ENCODE measurements at regions not wholly inside any gene's neighbourhood (a gene's known extent, or its start where the extent isn't known, plus 50 kb on each side); places are given as distances from the start of the nearest gene placed in this dataset.
"Not testable (repeated sequence)": the region's sequence is repeated elsewhere in the genome, so short reads cannot be mapped to it uniquely, and the experiment has no call there.

DNA sequence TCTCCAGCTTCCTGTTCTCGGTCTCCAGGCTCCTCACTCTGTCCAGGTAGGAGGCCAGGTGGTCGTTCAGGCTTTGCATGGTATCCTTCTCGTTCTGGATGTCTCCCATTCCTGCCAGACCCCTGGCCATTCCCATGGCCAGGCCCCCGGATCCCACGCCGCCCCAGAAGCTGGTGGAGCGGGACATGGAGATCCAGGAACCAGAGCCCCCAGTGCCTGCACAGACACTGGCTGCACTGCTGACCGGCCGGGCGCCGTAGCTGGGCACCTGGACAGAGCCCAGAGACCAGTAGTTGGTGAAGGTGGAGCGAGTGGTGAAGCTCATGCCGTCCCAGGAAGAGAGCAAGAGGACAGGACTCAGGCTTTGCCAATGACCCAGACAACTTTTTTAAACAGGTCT, 129.1 kb upstream of the WDR75 start:
- DNase-seq (ENCODE audit: extremely low read depth, low read depth), result no peak
- no peak for TF ChIP-seq CTCF (IDR thresholded peaks at IDR 0.05; ENCODE audit: low read depth, low read length, missing control alignments)
- no peak overlapping the region for H3K4me3 ChIP-seq (replicated peaks; ENCODE audit: low read depth, low read length)

DNA sequence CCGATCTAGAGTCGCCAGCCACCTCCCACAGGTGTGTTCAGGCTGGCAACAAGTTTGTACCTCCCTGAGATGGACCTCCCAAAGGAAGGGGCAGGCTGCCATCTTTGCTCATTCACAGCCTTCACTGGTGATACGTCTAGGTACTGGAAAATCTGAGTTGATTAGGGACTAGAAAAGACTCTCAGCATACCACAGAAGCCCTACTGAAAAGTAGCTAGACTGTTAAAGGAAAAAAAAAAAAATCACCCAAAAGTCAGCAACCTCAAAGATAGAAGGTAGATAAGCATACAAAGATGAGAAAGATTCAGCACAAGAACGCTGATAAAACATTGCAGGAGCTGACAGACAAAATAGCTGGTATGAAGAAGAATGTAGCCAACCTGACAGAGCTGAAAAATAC, 128.6 kb upstream of the WDR75 start:
- DNase-seq (ENCODE audit: extremely low read depth, low read depth), result no peak
- TF ChIP-seq CTCF (IDR thresholded peaks at IDR 0.05; ENCODE audit: low read depth, low read length, missing control alignments), result no peak
- H3K4me3 ChIP-seq (replicated peaks; ENCODE audit: low read depth, low read length), result no peak overlapping the region

DNA sequence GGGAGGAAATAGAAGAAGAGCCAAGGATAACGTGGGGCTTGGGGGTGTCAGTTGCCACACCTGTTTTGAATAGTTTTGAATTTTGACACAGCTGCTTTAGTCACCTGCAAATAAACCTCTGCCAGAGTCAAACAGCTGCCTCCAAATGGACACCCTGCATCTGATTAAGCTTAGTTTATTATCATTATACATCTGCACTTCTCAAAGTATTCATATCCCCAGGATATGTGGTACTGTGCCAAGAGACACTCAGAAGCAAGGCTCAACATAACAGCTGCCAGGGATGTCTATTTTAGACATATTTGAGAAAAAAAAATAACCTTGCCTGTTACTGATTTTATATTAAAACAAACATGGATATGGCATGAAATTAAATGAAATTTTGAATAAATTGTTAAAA, 122.5 kb upstream of the WDR75 start:
- H3K4me3 ChIP-seq (replicated peaks; ENCODE audit: low read depth, low read length), result no peak overlapping the region
- DNase-seq (ENCODE audit: extremely low read depth, low read depth), result no peak
- no peak for TF ChIP-seq CTCF (IDR thresholded peaks at IDR 0.05; ENCODE audit: low read depth, low read length, missing control alignments)

GRCh38 chr2:189319424-189319823, 121.8 kb upstream of the WDR75 start:
- H3K4me3 ChIP-seq (replicated peaks; ENCODE audit: low read depth, low read length); DNase-seq (ENCODE audit: extremely low read depth, low read depth): not testable (repeated sequence)

DNA sequence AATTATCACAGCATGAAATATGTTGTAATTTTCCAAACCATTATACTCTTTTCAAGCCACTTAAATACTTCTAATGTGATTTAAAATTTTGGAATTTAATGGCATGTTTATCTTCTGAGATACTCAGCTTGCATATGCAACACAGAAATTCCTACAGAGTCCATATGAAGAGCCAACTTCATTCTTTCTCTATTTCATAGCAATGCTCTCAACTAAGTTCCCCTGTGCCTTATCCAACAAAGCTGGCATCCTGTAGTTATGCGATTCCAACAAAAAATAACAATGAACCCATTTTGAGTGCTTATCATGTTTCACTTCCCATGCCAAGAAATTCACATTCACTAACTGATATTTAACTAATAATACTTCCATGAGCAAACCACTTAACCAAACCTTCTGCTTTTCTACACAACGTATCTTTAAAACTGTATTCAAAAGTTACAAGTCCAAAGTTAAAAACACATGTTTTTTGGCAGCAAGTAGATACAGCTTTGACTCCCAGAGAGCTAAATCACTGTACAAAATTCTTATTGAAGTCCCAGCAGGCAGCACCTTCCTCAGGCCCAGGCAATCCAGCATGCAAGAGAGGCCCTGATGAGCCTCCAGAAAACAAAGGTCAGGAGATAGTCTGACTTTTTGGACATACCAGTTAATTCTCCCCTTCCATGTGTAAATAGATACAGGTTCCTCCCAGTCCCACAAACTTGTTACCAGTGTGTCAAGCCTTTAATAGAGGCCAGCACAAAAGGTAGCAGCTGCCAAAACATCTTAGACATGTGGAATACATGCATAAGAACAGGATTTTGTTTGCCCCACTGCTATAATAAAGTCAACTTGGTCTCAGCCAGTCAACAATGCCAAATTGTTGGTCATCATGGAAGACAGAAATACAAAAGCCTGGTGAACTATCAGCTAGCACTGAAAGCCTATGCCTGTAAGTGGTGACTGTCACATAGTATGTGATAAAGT, 113.1 kb upstream of the WDR75 start:
- TF ChIP-seq CTCF (IDR thresholded peaks at IDR 0.05; ENCODE audit: low read depth, low read length, missing control alignments), result no peak
- DNase-seq (ENCODE audit: extremely low read depth, low read depth), result no peak

DNA sequence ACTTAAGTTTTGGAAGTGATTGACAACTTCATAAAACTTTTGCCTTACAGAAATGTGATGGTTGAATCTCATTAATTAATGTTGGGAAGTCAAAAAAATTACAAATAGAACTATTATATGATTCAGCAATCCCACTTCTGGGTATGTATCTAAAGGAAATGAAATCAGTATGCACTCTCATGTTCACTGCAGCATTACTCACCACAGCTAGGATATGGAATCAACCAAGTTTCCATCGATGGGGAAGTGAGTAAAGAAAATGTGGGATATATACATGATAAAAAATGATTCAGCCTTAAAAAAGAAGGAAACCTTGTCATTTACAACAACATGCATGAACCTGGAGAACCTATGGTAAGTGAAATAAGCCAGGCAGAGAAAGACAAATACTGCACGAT, 112.4 kb upstream of the WDR75 start:
- DNase-seq (ENCODE audit: extremely low read depth, low read depth), result no peak
- no peak overlapping the region for H3K4me3 ChIP-seq (replicated peaks; ENCODE audit: low read depth, low read length)
- TF ChIP-seq CTCF (IDR thresholded peaks at IDR 0.05; ENCODE audit: low read depth, low read length, missing control alignments), result no peak

More for the DNA sequence above, 113.1 kb upstream of the WDR75 start:
- H3K4me3 ChIP-seq (replicated peaks; ENCODE audit: low read depth, low read length), result no peak overlapping the region

DNA sequence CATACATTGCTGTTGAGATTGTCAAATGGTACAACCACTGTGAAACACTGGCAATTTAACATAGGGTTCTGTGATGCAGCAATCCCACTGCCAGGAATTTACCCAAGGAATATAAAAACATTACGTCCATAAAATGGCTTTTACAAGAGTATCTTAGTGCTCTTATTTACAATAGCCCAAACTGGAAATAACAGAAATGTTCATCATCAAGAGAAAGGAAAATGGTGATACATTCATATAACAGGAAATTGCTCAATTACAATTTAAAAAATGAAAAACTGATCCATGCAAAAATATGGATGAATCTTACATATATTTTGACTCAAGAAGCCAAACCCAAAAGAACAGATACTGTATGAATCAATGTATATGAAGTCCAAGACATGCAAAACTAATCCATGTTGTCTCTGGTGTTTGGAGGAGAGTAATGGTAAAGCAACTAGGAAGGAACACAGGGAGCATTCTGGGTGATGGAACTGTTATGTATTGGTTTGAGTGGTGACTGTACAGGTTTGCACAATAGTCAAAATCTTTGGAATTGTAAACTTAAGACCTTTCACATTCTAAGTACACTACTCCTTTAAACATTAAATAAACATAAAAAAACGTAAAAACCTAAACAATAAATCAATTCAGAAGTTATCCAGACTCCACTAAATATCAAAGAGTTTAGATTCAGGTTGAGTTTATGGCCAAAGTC, 104.8 kb upstream of the WDR75 start:
- no peak overlapping the region for H3K4me3 ChIP-seq (replicated peaks; ENCODE audit: low read depth, low read length)
- DNase-seq (ENCODE audit: extremely low read depth, low read depth), result no peak
- no peak for TF ChIP-seq CTCF (IDR thresholded peaks at IDR 0.05; ENCODE audit: low read depth, low read length, missing control alignments)
